Esophagus squamous epithelium (tissue), 4 donors: ENCODE measurements at regions not wholly inside any gene's neighbourhood (a gene's known extent, or its start where the extent isn't known, plus 50 kb on each side); places are given as distances from the start of the nearest gene placed in this dataset.
"Not testable (repeated sequence)": the region's sequence is repeated elsewhere in the genome, so short reads cannot be mapped to it uniquely, and the experiment has no call there.

Experiments
- POLR2A ChIP-seq, 4 donors: fragments of 450-650 bp; IDR thresholded peaks; one replicate each; pipeline ENCODE4 v1.6.1; 2017; ENCODE audit warnings: antibody characterized with exemption in 4 of 4, mild to moderate bottlenecking in 4 of 4, moderate library complexity in 3 of 4
- TF ChIP-seq, protein P1 (sequence below), 6 experiments: fragments of 450-650 bp in 4 of 6; fragments of 200-600 bp in 2 of 6; sonication (generic) in 2 of 6; IDR thresholded peaks; one replicate each; pipeline ENCODE4 v1.5.1; 2016 to 2019; ENCODE audit warnings: antibody characterized with exemption in 6 of 6, mild to moderate bottlenecking in 4 of 6, moderate library complexity in 4 of 6

DNA sequence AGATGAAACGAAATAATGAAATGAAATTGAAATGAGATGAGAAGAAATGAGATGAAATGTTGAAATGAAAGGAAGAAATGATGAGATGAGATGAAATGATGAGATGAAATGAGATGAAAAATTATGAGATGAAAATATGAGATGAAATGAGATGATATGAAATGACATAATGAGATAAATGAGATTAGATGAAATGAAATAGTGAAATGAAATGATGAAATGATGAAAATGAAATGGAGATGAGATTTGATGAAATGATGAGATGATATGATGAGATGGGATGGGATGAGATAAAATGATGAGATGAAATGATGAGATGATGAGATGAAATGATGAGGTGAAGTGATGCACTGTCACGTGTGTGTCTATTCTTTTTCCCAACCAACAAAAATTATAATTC, 224.5 kb downstream of the GOLGA6L6 start:
- TF ChIP-seq, protein P1, sequence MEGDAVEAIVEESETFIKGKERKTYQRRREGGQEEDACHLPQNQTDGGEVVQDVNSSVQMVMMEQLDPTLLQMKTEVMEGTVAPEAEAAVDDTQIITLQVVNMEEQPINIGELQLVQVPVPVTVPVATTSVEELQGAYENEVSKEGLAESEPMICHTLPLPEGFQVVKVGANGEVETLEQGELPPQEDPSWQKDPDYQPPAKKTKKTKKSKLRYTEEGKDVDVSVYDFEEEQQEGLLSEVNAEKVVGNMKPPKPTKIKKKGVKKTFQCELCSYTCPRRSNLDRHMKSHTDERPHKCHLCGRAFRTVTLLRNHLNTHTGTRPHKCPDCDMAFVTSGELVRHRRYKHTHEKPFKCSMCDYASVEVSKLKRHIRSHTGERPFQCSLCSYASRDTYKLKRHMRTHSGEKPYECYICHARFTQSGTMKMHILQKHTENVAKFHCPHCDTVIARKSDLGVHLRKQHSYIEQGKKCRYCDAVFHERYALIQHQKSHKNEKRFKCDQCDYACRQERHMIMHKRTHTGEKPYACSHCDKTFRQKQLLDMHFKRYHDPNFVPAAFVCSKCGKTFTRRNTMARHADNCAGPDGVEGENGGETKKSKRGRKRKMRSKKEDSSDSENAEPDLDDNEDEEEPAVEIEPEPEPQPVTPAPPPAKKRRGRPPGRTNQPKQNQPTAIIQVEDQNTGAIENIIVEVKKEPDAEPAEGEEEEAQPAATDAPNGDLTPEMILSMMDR (IDR thresholded peaks at IDR 0.05) = not testable (repeated sequence)
- TF ChIP-seq POLR2A (IDR thresholded peaks at IDR 0.05) = not testable (repeated sequence)
